Epithelial cell of proximal tubule (primary cell): ENCODE measurements at regions not wholly inside any gene's neighbourhood (a gene's known extent, or its start where the extent isn't known, plus 50 kb on each side); places are given as distances from the start of the nearest gene placed in this dataset.

Experiments used
- DNase-seq: peaks from one replicate; pipeline ENCODE4 v3.0.0-alpha.2; 2011; ENCODE audit warnings: low read depth
- H3K4me3 ChIP-seq: 2 replicates; pipeline ENCODE4 v1.5.1; 2011; ENCODE audit warnings: low read depth, mild to moderate bottlenecking, low read length
- CTCF ChIP-seq: conservative IDR thresholded peaks from 2 replicates; pipeline ENCODE4 v1.5.1; 2012; ENCODE audit warnings: low read depth, mild to moderate bottlenecking, low read length

- no peak for TF ChIP-seq CTCF
- no peak for DNase-seq
These were observed 80.7 kb upstream of the LEF1 start for GRCh38 chr4:108249397-108249796.

GRCh38 chr4:108247387-108248049 is 78.8 kb upstream of the LEF1 start:
- DNase-seq: no peak
- no peak overlapping the region for H3K4me3 ChIP-seq
- TF ChIP-seq CTCF: no peak

More at GRCh38 chr4:108249397-108249796, 80.7 kb upstream of the LEF1 start:
- H3K4me3 ChIP-seq: no peak overlapping the region

- no peak for DNase-seq
- no peak overlapping the region for H3K4me3 ChIP-seq
- no peak for TF ChIP-seq CTCF
These were observed 75.9 kb upstream of the LEF1 start for GRCh38 chr4:108244606-108245005.

- no peak overlapping the region for H3K4me3 ChIP-seq
- DNase-seq: no peak
- TF ChIP-seq CTCF: no peak
These were observed 71.6 kb upstream of the LEF1 start for GRCh38 chr4:108240366-108240765.

- TF ChIP-seq CTCF: no peak
- no peak for DNase-seq
- H3K4me3 ChIP-seq: no peak overlapping the region
These were observed 69.0 kb upstream of the LEF1 start for GRCh38 chr4:108237693-108238092.

- DNase-seq: no peak
- no peak for TF ChIP-seq CTCF
- H3K4me3 ChIP-seq: no peak overlapping the region
These were observed 67.5 kb upstream of the LEF1 start for GRCh38 chr4:108236264-108236663.

- no peak for DNase-seq
- no peak for TF ChIP-seq CTCF
- no peak overlapping the region for H3K4me3 ChIP-seq
These were observed 59.2 kb upstream of the LEF1 start for GRCh38 chr4:108227923-108228322.
